NOMO-1 (cell line): ENCODE measurements at regions not wholly inside any gene's neighbourhood (a gene's known extent, or its start where the extent isn't known, plus 50 kb on each side); places are given as distances from the start of the nearest gene placed in this dataset.
"Not testable (repeated sequence)": the region's sequence is repeated elsewhere in the genome, so short reads cannot be mapped to it uniquely, and the experiment has no call there.

Source experiments
- DNase-seq, 2 experiments: peaks; one replicate each; lab custom pipeline; 2025; ENCODE audit not compliant: unreplicated experiment in 2 of 2; lab: John Stamatoyannopoulos, UW

DNA sequence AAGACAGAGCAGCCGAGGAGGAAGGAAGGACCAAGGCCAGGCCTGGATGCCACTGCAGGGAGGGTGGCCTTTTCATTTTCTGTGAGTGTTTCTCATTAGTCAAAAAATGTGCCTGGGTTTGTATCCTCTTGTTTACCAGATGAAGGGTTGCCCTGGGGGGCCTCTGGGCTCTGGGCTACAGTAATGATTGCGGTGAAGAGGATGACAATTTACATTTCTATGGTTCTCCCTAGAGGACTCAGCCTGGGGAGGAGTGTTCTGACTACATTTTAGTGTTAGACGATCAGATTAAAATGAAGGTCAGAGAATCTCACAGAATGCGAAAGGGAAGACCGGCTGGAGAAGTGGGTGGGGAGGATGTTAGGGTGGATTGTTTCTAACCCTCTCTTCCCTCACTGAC is 108.0 kb upstream of the KMT2C start:
- DNase-seq: no peak

DNA sequence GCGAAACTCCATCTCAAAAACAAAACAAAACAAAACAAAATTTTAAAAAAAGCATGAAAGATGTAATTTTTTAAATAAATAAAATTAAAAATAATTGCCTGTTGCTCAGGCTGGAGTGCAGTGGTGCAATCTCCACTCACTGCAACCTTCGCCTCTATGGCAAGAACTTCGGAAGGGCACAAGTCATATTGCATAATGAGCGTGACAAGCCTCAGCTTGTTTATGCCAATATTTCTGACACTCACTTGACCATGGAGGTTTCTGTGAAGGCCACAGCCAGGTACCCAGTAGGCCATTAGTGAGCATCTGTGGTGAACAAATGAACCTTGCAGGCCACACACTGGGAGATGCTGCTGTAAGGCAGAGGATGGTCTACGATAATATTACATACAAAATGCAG is 106.1 kb upstream of the KMT2C start:
- DNase-seq: no peak

DNA sequence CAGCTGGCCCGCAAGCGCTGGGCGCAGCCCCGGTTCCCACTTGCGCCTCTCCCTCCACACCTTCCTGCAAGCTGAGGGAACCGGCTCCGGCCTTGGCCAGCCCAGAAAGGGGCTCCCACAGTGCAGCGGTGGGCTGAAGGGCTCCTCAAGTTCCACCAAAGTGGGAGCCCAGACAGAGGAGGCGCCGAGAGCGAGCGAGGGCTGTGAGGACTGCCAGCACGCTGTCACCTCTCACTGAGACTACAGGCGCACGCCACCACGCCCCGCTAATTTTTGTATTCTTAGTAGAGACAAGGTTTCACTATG is 103.3 kb upstream of the KMT2C start:
- DNase-seq: not testable (repeated sequence)

DNA sequence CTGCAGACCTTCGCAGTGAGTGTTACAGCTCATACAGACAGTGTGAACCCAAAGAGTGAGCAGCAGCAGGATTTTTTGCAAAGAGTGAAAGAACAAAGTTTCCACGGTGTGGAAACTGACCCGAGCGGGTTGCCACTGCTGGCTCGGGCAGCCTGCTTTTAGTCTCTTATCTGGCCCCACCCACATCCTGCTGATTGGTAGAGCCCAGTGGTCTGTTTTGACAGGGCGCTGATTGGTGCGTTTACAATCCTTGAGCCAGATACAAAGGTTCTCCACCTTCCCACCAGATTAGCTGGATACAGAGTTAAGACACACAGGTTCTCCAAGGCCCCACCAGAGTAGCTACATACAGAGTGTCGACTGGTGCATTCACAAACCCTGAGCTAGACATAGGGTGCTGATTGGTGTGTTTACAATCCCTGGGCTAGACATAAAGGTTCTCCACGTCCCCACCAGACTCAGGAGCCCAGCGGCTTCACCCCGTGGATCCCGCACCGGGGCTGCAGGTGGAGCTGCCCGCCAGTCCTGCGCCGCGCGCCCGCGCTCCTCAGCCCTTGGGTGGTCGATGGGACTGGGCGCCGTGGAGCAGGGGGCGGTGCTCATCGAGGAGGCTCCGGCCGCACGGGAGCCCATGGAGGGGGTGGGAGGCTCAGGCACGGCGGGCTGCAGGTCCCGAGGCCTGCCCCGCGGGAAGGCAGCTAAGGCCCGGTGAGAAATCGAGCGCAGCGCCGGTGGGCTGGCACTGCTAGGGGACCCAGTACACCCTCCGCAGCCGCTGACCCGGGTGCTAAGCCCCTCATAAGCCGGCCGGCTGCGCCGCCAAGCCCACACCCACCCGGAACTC is 102.8 kb upstream of the KMT2C start:
- DNase-seq: not testable (repeated sequence)

DNA sequence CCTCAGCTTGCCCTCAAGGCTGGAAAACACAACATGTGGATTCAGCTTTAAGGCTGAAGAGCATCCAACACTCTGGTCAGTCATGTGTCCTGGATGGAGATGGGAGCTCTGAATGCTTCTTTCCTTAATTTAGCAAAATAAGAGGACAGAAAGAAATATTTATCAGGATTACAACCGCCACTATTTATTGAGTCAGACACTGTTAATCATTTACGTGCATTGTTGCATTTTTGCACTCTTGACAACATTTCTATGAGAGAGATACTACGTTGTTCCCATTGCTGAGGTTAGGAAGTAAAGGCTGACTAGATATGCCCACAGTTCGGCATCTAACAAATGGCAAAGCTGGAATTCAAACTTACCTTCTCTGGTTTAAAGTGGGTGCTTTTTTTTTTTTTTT is 101.8 kb upstream of the KMT2C start:
- no peak for DNase-seq

DNA sequence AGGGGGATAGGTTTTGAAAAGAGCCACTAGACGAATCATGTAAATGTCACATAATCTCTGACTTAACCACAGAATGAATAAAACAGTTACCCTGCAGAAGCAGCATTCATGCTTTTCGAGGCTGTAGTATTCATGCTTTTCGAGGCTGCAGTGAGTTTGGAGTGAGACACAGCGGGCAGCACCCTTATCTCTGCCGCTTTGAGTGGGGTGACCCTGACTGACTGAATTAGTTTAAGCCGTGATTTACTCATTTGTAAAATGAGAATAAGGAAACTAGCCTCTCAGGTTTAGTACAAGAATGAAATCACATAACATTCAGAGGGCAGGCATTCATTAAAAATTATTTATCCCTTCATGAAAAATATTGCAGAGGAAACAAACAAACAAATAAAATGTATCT is 92.8 kb upstream of the KMT2C start:
- DNase-seq: no peak

DNA sequence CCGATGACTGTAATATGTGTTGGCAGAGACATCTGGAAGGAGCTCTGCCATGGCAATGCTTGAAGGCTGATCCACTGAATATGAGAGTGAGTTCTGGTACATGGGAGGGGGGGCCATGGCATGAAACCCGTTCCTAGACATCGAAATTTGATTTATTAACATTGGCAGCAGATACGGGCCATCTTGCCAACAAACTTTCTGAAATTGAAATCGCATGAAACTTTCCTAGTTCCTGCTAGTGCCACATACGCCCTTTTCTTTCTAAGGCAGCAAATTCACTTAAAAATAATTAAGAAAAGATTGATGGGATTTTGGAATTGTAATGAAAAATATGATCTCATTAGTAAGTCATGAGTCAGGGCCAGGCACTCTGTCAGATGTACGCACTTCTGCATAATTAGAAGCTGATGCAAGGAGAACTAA is 91.8 kb upstream of the KMT2C start:
- DNase-seq: no peak

DNA sequence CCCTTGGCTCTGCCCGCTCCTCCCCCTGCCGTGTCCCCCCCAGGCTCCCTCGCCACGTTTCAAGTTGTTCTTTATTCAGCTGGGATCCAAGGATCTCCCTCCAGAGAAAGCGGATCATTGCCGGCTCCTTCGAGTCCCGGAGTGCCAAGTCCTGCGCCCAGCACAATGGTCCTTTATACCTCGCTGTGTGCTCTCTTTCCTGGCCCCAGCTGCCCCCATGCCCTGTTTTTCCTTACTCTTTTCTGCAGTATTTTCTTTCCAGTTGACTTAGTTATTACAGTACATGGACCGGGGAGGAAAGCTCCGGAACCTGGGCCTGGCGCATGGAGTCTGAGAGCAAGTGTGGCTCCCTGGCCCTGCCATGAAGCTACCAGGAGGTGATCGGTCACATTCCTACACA is 88.1 kb upstream of the KMT2C start:
- DNase-seq: no peak

DNA sequence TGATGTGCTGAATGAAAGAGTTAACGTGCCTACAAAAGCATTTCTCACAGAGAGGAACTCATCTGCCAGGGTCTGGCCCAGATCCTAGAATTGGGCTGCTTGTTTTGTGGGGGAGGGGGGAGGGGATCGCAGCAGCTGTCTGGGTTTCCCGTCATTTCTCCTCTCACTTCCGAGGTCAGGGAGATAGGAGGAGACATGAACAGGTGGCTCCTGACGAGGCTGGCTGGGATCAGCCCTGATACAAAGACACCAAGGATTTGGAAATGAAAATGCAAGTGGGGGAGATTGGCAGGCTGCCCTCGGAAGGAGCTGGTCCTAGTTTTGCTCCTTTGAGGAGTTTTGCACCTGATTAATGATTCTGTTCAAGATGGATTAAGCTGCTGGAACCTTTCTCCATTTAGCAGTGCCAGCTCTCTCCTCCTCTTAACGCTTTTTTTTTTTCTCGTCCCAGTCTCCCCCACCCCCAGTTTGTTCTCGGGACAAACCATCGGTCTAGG is 86.8 kb upstream of the KMT2C start:
- DNase-seq: no peak

DNA sequence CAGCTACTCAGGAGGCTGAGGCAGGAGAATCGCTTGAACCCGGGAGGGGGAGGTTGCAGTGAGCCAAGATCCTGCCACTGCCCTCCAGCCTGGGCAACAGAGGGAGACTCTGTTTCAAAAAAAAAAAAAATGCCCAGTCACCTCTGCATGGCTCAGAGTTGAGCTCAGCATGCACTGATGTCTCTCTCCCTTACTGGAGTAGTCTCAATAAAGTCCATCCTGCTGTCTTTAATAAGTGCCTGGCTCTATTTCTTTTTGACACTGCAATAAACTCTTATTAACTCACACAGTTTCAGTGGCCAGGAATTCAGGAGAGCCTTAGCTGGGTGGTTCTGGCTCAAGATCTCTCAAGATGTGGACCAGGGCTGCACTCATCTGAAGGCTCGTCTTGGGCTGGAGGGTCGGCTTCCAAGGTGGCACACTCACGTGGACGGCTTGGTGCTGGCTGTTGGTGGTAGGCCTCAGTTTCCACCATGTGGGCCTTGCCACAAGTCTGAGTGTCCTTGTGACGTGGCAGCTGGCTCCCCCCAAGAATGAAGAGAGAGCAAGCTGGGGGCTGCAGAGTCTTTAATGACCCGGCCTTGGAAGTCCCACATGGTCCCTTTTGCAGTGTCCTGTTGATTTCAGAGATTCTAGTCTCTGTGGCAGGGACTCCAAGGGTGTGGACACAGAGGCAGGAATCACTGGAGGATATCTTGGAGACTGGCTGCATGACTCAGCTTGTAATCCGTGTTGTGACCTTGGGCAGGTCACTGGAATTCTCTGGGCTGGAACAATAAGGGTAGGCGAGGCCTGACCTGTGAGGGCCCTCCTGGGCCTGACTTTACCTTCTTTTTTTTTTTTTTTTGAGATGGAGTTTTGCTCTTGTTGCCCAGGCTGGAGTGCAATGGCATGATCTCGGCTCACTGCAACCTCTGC is 85.9 kb upstream of the KMT2C start:
- DNase-seq: no peak

DNA sequence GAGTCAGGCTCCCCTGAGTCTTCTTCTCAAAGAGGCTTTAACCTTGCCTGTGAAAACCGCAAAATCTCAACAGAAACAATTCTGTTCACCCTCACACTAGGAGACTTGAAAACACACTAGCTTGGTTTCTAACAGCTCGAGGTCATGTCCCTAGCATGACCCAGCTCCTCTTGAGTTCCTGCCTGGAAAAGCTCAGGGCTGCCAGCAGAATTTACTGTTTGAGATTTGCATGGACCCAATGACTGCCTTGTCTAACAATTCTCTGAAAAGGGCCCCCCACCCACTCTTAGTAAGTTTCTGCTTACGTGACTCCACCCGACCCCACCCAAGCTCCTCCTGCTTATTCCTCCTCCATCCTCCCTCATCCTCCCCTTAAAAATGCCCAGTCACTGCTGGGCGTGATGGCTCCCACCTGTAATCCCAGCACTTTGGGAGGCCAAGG is 85.1 kb upstream of the KMT2C start:
- DNase-seq: no peak

DNA sequence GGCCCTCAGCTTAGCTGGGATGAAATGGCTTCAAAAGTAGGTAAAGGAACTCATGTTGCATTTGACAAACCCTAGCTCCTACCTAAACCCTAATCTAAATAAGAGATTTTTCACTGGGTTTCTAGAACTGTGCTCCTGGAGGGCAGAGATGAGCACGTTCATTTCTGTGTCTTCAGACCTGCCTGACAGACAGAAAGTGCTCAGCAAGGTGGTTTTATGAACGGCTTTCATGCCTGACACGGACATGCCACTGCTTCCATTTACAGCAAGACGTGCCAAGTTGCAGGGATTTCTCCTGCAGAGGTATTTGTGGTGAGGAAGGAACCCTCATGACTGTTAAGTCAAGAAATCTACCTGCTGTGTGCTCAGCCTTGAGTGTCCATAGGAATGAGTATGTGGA is 83.5 kb upstream of the KMT2C start:
- no peak for DNase-seq

DNA sequence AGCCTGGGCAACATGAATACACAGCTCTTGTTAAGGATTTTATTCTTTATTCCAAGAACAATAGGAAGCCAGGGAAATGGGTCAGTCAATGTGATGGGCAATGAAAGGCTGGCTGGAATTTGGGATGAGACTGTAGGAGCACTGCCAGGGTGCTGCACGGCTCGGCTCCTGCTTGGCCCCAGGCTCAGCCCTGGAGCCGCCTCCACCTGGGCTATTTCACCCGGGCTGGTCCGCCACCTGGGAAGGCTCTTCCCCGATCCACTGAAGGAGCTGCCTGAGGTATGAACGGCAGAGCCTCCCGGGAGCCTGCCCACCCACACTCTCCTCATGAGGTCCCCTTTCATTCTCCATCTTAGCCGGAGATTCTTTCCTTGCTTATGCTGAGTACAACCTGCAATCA is 80.4 kb upstream of the KMT2C start:
- DNase-seq: no peak

DNA sequence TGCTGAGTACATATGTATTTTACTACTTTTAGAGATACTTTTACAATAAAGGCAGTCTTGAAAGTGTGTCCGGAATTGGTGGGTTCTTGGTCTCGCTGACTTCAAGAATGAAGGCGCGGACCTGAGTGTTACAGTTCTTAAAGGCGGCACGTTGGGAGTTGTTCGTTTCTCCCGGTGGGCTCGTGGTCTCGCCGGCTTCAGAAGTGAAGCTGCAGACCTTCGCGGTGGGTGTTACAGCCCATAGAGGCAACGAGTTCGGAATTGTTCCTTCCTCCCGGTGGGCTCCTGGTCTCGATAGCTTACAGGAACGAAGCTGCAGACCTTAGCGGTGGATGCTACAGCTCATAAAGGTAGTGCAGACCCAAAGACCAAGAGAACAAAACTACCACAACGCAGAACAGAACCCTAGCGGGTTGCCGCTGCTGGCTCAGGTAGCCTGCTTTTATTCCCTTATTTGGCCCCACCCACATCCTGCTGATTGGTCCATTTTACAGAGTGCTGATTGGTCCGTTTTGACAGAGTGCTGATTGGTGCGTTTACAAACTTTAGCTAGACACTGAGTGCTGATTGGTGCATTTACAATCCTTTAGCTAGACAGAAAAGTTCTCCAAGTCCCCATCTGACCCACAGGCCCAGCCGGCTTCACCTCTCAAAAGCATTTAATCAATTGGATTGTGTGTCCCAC is 79.6 kb upstream of the KMT2C start:
- DNase-seq: not testable (repeated sequence)

DNA sequence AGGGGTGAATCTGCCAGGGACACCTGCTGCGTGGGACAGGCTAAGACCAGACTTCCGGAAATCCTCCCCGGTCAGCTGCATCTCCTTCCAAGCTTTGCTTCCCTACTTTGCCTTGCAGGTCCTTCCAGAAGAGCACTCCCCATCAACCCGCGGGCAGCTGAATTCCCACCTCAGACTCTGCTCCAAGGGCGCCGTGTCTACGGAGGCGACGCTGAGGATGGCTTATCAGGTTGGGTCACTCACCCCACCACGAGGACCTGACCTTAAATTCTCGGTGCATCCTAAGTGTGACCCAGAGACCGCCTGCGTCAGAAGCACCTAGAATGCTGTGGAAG is 78.9 kb upstream of the KMT2C start:
- DNase-seq: no peak

DNA sequence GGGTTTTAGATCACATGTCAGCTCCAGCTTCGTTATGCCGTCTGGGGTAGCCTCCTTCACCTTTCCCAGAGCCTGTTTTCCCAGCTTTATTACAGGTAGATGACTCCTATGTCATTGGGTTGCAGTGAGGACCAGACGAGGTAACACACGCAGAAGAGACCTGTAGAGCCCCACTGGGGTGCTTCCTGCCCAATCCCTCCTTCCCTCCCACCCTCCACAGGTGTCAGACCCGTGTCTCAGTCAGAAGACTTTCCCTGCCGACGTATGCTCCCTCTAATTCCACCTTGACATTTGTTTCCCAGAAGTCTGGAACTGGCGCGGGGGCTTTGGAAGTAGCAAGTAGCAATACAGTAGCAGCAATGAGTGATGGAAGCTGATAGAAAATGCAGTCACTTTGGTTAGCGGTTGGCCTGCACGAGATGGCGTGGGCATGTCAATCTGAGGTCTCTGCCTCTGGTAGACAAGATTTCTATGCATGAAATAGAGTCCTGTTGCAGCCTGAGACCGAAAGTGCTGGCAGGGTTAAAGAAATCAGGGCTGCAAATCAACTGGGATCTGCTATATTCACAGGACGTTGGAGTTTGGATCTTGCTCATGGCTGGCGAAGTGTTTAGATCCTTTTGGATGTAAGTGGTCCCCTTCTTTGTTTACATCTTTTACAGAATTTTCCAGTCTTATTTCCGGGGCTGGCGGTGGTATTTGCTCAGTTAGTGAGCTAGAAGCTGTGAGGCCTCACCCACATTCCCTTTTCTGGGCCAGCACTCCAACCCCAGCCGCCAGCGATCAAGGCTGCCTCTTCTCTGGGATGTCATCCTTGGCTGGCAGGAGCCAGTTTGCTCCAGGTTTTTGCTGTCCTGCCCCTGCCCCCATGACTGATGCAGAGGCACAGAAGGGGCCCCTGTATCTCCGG is 78.3 kb upstream of the KMT2C start:
- no peak for DNase-seq

DNA sequence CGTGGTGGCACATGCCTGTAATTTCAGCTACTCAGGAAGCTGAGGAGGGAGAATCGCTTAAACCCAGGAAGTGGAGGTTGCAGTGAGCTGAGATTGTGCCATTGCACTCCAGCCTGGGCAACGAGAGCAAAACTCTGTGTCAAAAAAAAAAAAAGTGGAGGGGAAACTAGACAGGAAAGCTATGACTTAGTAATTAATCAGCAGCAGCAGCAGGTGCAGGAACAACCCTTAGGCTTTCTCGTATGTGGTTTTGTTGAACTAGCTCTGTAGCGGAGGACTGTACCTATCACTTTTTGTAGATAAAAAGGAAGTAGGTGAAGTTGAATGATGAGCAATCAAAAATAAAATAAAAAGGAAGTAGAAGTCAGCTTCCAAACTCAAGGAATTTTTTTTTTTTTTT is 76.9 kb upstream of the KMT2C start:
- DNase-seq: peak in 1 of 2 experiments; percentile 11

DNA sequence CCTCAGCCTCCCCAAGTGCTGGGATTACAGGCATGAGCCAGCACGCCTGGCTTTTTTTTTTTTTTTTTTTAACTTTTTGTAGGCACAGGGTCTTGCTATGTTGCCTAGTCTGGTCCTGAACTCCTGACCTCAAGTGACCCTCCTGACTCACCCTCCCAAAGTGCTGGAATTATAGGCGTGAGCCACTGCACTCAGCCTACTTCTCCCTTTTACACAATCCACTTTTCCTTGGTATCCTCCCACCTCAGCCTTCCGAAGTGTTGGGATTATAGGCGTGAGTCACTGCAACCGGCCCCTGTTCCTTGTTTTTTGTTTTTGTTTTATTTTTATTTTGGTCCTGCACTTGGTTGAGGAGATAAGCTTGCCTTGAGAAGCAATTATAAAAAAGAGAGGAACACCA is 75.9 kb upstream of the KMT2C start:
- no peak for DNase-seq

DNA sequence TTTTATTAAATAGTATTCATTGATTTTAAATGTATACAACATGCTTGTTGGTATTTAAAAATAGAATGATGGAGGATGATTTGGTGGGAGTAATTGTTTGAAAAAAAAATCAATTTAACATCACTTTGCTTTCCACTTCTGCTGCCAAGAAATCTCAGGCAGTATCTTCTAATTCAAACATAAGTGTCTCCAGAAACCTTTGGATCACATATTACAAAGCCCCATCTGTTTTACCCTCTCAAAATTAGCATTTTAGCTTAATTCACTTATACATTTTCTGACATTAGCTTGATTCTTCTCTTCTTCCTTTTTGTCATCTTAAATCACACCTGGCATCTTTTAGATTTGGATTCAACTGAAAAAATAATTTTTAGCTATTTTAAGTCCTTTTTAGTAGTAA is 72.9 kb upstream of the KMT2C start:
- no peak for DNase-seq

DNA sequence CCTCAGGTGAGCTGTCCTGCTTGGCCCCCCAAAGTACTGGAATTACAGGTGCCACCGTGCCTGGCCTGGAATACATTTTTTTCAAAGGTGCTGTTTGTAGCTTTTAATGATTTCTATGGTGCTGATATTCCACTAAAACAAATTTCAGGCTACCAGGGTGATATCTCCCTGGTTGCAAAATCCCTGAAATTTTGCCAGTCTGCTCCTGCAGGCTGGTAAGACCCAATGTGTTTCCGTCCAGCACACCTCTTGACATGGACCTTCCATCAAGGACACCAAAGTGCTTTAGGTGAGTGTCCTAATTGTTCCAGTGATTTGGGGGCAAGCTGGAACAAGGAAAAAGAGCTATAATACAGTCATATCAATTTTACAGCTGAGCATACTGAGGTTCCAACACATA is 69.8 kb upstream of the KMT2C start:
- no peak for DNase-seq
